Stimulated activated CD4-positive, alpha-beta T cell treated with anti-CD3 and anti-CD28 coated beads, Interleukin-4, amount 100 ng/mL, for 48 hours (primary cell): ENCODE measurements at regions not wholly inside any gene's neighbourhood (a gene's known extent, or its start where the extent isn't known, plus 50 kb on each side); places are given as distances from the start of the nearest gene placed in this dataset.
"Not testable (repeated sequence)": the region's sequence is repeated elsewhere in the genome, so short reads cannot be mapped to it uniquely, and the experiment has no call there.

Source experiments
- DNase-seq, 2 donors: peaks; one replicate each; pipeline ENCODE4 v3.0.0-alpha.2; 2020; ENCODE audit warnings: low read depth in 2 of 2

GRCh38 chr16:85512808-85513115 lies 100.4 kb upstream of the GSE1 start:
- no peak for DNase-seq

DNA sequence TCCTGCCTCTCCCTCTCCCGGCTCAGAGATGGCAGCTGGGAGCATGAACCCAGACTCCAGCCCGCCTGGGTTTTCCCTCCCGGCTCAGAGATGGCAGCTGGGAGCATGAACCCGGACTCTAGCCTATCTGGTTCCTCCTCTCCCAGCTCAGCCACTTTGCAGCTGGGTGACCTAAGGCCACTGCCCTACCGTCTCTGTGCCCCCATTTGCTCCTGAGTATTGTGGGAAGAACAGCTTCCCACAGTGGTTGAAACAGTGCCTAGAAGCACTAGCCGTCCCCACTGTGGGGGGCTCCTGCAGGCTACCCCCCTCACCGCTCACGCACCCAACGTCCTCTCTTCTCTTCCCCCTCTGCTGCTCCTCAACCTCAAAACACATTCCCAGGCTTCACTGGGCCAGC lies 99.9 kb upstream of the GSE1 start:
- no peak for DNase-seq

DNA sequence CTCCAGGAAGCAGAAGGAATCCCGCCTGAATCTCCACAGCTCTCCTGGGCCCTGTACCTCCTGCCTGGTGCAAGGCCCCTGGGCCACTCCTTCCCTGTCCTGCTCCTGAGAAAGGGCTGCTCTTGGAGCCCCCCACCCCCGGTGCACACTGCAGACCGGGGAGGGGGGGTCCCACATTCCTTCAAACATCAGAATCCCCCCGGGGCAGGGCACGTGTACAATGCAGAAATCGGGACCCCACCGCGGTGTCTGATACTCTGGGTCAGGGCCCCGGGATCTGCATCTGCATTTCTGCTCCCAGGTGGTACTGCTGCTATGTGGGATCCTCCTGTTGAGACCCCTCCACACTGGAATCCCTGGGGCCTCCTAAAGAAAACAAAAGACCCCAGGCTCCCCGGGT lies 99.5 kb upstream of the GSE1 start:
- DNase-seq, result no peak

DNA sequence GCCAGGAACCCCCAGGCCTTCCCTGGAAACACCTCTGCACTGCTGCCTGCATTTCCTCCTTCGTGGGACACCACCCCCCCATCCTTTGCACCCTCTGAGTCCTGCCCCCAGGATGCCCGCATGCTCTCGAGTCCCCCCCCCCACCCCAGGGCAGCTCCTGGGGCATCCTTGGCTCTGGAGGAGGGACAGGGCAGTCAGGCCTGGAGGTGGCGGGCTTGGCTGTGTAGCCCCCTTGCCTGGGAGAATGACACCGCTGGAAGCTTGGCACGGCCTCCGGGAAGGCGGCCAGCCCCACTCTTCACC lies 98.9 kb upstream of the GSE1 start:
- no peak for DNase-seq

- no peak for DNase-seq
Observed at GRCh38 chr16:85514598-85515318, 98.4 kb upstream of the GSE1 start.

DNA sequence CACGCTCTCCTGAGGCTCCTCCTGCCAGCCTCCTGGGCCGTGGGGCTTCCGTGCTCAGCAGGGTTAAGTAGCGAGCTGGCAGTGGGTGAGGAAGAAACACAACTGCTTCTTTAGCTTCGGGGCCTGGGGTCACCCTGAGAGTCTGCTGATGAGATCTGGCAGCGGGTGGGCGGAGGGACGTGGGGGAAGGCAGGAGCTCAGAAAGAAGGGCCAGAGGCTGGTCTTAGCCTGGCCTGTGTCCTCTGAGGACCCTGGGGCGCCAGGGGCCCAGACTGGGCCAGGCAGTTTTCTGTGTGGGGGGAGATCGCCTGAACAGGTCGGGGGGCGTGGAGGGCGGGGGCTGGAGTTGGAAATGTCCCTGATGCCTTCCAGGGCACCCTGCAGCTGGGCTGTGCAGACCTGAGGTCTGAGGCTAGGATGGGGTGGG lies 97.8 kb upstream of the GSE1 start:
- no peak for DNase-seq

DNA sequence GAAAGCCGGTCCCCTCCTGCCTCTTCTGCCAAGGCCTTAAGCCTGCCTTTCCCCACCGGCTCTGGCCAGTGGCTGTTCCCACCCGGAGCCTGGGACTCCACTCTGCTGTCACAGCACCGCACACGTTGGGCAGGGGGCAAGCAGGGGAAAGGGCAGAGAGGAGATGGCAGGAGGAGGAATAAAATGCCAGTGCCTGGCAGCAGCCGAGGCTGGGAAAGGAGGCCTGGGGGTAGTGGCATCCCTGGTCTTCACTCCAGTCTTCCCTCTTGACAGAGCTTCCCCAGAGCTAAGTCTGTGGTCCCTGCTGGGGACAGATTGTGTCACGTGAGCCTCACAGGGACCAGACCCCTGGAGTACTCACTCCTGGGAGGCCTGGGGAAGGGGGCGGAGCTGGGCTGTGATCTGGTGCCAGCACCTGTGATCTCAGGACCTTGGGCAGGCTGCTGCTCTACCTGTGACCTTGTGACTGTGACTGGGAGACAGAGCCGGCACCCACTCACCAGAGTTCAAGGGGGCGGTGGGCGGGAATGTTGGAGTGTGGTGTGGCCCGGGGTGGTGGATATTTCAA lies 97.2 kb upstream of the GSE1 start:
- DNase-seq, result no peak

DNA sequence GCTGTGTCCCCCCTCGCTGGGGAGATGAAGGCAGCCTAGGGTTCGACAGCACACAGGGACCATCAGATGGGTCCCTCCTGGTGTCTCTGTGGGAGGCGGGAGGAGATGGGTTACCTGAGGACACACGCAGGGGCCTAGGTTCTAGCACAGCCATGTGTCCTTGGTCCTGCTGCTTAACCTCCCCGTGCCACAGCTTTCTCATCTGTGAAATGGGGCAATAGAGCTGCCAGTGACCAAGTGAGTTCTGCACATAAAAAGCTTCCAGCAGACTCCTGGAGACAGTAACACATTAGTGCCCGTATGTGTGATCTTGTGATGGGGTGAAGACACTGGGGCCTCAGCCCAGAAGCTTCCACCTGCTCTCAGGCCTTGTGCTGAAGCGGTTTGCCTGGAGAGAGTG lies 96.0 kb upstream of the GSE1 start:
- DNase-seq, result no peak

DNA sequence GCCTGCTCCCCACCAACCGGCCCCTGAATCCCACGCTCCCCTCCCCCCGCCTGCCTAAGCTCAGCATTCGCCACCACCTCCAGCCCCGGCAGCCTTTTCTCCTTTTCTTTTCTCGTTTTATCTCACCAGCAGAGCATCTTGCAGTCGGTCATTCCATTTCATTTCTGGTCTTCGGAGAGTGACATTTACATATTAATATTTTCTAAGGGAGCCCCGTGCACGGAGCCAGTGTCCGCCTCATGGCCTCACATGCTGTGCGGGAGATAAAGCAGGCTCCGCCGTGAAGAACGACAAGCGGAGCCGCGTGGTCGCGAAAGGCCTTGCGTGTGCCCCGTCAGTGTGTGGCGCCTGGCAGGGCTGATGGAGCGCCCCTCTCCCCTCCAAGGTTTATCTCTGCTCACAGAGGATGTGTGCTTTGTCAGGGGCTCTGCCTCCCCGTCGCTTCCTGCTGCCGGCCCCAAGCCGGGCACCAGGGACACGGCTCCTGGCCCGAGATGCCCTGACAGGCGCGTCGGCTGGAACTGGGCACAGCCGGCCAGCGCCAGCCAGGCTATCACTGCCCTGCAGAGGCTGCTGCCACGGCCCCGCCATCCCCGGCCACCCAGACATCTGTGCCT lies 95.5 kb upstream of the GSE1 start:
- DNase-seq, result no peak

GRCh38 chr16:85518398-85519049 lies 94.6 kb upstream of the GSE1 start:
- no peak for DNase-seq

DNA sequence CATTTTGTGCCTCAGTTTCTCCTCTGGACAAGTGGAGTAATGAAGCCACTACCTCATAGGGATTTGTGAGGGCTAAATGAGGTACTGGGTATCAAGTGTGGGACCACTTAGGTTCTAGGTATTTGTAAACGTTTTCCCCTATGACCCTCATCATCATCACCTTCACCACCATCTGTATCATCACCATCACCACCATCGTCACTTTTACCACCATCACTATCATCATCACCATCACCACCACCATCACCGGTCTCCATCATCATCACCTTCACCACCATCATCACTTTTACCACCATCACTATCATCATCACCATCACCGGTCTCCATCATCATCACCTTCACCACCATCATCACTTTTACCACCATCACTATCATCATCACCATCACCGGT lies 94.1 kb upstream of the GSE1 start:
- not testable (repeated sequence) for DNase-seq

- no peak for DNase-seq
Observed at GRCh38 chr16:85519540-85520231, 93.4 kb upstream of the GSE1 start.

DNA sequence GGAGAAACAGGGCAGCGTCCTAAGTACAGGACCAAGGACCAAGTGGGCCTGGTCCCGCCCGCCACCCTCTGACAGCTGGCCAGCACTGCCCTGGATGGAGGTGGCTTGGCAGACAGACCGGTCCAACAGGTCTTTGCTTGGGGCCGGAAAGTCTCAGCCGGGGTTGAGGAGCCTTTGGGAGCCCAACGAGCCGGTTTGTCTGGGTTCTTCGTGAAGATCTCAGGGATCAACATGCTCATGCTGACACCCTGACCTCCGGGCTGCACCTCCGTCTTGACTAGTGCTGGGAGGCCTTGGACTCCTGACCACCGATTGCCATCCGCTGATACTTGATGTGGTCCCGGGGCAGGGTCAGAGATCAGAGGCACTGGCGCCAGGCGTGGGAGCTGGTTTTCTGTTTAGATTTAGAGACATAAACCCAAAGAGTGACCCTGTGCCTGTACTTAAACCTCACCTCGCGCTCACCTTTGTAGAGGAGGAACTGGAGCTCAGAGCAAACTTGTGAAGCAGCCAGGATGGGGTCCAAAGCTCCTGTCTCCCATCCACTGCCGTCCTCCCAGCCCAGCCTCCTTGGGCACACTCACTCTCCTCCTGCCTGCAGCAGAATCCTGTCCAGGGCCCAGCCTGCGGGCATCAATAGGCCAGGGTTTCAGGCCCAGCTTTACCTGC lies 92.1 kb upstream of the GSE1 start:
- no peak for DNase-seq

- no peak for DNase-seq
Observed at GRCh38 chr16:85521552-85522307, 91.4 kb upstream of the GSE1 start.

- no peak for DNase-seq
Observed at GRCh38 chr16:85522308-85522841, 90.7 kb upstream of the GSE1 start.

GRCh38 chr16:85522842-85523601 lies 90.1 kb upstream of the GSE1 start:
- no peak for DNase-seq

- DNase-seq, result no peak
Observed at GRCh38 chr16:85523602-85524364, 89.3 kb upstream of the GSE1 start.

GRCh38 chr16:85524365-85524629 lies 88.8 kb upstream of the GSE1 start:
- DNase-seq, result no peak

DNA sequence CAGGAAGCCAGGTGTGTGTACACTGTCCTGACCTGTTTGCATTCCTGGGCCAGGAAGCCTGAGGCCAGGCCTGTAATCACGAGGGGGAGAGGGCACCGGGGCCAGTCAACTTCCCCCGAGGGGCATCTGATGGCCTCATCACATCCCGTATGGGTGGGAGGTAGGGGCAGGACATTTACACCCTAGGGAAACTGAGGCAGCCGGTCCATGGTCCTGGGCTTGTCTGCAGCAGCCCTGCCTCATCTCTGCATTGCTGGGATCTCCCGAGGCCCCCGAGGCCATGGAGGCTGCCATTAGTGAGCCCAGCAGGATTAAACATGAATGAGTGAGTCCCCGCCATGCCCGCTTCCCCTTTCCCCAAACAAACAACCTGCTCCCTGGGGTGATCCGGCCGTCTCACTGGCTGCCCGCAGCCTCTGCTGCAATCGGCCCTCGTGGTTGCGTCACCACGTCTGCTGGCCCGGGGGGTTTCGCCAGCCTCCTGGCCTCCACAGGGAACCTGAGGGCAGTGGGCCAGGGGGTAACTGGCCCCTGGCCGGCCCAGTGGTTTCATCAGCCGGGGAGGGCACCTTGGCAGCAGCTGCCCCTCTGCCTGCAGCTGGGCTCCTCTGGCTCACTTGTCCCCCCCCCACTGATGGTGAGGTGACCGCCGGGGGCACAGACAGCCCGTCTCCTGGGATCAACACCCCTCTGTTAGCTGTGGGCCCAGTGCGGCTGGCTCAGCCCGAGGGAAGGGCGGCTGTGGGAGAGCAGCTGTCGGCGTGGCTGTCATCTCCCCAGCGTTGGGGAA lies 88.3 kb upstream of the GSE1 start:
- DNase-seq, result no peak
